Osteocyte (in vitro differentiated cells): ENCODE measurements at regions not wholly inside any gene's neighbourhood (a gene's known extent, or its start where the extent isn't known, plus 50 kb on each side); places are given as distances from the start of the nearest gene placed in this dataset.

Source experiments
- DNase-seq: peaks from one replicate; pipeline ENCODE4 v3.0.0; 2021; ENCODE audit warnings: mixed read lengths; ENCODE audit not compliant: unreplicated experiment; ENCODE audit errors: extremely low spot score
- H3K27ac Mint-ChIP-seq: one replicate; pipeline ENCODE4 v1.8.0; 2021; ENCODE audit warnings: mild to moderate bottlenecking, mixed read lengths; ENCODE audit not compliant: unreplicated experiment
- H3K27me3 Mint-ChIP-seq: one replicate; pipeline ENCODE4 v1.8.0; 2021; ENCODE audit warnings: mixed read lengths; ENCODE audit not compliant: unreplicated experiment
- H3K36me3 Mint-ChIP-seq: one replicate; pipeline ENCODE4 v1.8.0; 2021; ENCODE audit warnings: mixed read lengths; ENCODE audit not compliant: unreplicated experiment
- H3K4me1 Mint-ChIP-seq: one replicate; pipeline ENCODE4 v1.8.0; 2021; ENCODE audit warnings: mixed read lengths; ENCODE audit not compliant: unreplicated experiment
- H3K4me3 Mint-ChIP-seq: one replicate; pipeline ENCODE4 v1.8.0; 2021; ENCODE audit warnings: mild to moderate bottlenecking, moderate library complexity, mixed read lengths; ENCODE audit not compliant: unreplicated experiment
- H3K9me3 Mint-ChIP-seq: one replicate; pipeline ENCODE4 v1.8.0; 2021; ENCODE audit warnings: mixed read lengths; ENCODE audit not compliant: unreplicated experiment
- CTCF ChIP-seq: fragments of 200-600 bp; sonication (generic); IDR thresholded peaks from 2 replicates; pipeline ENCODE4 v1.5.0; 2021; ENCODE audit warnings: antibody characterized with exemption, mild to moderate bottlenecking, moderate library complexity

- Mint-ChIP-seq H3K4me1 (peaks cover 14% of the 10 kb centered on the region), H3K36me3 (no peaks in the 10 kb centered on the region), H3K9me3 (no peaks in the 10 kb centered on the region), H3K4me3 (no peak overlapping the region), H3K27me3 (no peaks in the 10 kb centered on the region), H3K27ac (no peak overlapping the region)
- no peak for TF ChIP-seq CTCF
- no peak for DNase-seq
Observed at GRCh38 chr2:220194630-220195584, 567.5 kb downstream of the SLC4A3 start.

GRCh38 chr2:220198896-220199295 is 571.5 kb downstream of the SLC4A3 start:
- no peak for DNase-seq

GRCh38 chr2:220202066-220202465 is 574.6 kb downstream of the SLC4A3 start:
- TF ChIP-seq CTCF = no peak
- no peak for DNase-seq
- H3K4me3 Mint-ChIP-seq = no peak overlapping the region
- H3K4me1 Mint-ChIP-seq = peaks cover 14% of the 10 kb centered on the region
- no peaks in the 10 kb centered on the region for H3K9me3 Mint-ChIP-seq
- H3K27ac Mint-ChIP-seq = no peak overlapping the region
- no peaks in the 10 kb centered on the region for H3K27me3 Mint-ChIP-seq
- no peaks in the 10 kb centered on the region for H3K36me3 Mint-ChIP-seq

More at GRCh38 chr2:220198896-220199295, 571.5 kb downstream of the SLC4A3 start:
- Mint-ChIP-seq H3K4me1 (peaks cover 14% of the 10 kb centered on the region), H3K27me3 (no peaks in the 10 kb centered on the region), H3K27ac (no peak overlapping the region), H3K36me3 (no peaks in the 10 kb centered on the region), H3K4me3 (no peak overlapping the region), H3K9me3 (no peaks in the 10 kb centered on the region)
- no peak for TF ChIP-seq CTCF

GRCh38 chr2:220209093-220209492 is 581.7 kb downstream of the SLC4A3 start:
- TF ChIP-seq CTCF = no peak

GRCh38 chr2:220209751-220210150 is 582.3 kb downstream of the SLC4A3 start:
- Mint-ChIP-seq H3K4me3 (no peak overlapping the region), H3K4me1 (no peaks in the 10 kb centered on the region), H3K27me3 (no peaks in the 10 kb centered on the region), H3K27ac (no peak overlapping the region), H3K9me3 (no peaks in the 10 kb centered on the region), H3K36me3 (no peaks in the 10 kb centered on the region)
- no peak for DNase-seq
- no peak for TF ChIP-seq CTCF

More at GRCh38 chr2:220209093-220209492, 581.7 kb downstream of the SLC4A3 start:
- H3K4me3 Mint-ChIP-seq = no peak overlapping the region
- H3K27ac Mint-ChIP-seq = no peak overlapping the region
- H3K27me3 Mint-ChIP-seq = no peaks in the 10 kb centered on the region
- DNase-seq = no peak
- H3K4me1 Mint-ChIP-seq = no peaks in the 10 kb centered on the region
- no peaks in the 10 kb centered on the region for H3K9me3 Mint-ChIP-seq
- H3K36me3 Mint-ChIP-seq = no peaks in the 10 kb centered on the region
